ENCODE measurements at regions not wholly inside any gene's neighbourhood (a gene's known extent, or its start where the extent isn't known, plus 50 kb on each side); places are given as distances from the start of the nearest gene placed in this dataset.

DNA sequence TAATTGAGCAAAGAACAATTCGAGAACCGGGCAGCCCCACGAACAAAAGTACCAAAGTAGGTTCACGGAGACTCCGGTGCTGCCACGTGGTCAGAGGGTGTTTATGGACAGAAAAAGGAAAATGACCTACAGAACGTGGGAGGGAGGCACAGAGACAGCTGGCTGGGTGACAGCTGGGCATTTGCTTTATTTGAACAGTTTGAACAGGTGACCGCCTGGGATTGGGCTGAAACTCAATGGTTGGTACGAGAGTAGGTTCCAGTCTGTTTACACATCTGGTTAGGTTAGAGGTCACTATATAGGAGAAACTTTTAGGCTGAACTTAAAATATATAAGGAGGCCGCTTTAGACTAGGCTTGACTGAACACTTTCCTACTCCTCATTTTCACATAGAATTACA lies 50.6 kb upstream of the CELF2 start:
- DNase-seq = no peak
- no peaks in the 10 kb centered on the region for H3K9me3 ChIP-seq
- H3K4me3 ChIP-seq (ENCODE audit: low read depth, low read length) = no peak overlapping the region
- no peaks in the 10 kb centered on the region for H3K36me3 ChIP-seq
- no peaks in the 10 kb centered on the region for H3K27me3 ChIP-seq
- TF ChIP-seq, protein P1, sequence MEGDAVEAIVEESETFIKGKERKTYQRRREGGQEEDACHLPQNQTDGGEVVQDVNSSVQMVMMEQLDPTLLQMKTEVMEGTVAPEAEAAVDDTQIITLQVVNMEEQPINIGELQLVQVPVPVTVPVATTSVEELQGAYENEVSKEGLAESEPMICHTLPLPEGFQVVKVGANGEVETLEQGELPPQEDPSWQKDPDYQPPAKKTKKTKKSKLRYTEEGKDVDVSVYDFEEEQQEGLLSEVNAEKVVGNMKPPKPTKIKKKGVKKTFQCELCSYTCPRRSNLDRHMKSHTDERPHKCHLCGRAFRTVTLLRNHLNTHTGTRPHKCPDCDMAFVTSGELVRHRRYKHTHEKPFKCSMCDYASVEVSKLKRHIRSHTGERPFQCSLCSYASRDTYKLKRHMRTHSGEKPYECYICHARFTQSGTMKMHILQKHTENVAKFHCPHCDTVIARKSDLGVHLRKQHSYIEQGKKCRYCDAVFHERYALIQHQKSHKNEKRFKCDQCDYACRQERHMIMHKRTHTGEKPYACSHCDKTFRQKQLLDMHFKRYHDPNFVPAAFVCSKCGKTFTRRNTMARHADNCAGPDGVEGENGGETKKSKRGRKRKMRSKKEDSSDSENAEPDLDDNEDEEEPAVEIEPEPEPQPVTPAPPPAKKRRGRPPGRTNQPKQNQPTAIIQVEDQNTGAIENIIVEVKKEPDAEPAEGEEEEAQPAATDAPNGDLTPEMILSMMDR (IDR thresholded peaks at IDR 0.05; ENCODE audit: low read depth, low read length) = no peak
- no peaks in the 10 kb centered on the region for H3K4me1 ChIP-seq

DNA sequence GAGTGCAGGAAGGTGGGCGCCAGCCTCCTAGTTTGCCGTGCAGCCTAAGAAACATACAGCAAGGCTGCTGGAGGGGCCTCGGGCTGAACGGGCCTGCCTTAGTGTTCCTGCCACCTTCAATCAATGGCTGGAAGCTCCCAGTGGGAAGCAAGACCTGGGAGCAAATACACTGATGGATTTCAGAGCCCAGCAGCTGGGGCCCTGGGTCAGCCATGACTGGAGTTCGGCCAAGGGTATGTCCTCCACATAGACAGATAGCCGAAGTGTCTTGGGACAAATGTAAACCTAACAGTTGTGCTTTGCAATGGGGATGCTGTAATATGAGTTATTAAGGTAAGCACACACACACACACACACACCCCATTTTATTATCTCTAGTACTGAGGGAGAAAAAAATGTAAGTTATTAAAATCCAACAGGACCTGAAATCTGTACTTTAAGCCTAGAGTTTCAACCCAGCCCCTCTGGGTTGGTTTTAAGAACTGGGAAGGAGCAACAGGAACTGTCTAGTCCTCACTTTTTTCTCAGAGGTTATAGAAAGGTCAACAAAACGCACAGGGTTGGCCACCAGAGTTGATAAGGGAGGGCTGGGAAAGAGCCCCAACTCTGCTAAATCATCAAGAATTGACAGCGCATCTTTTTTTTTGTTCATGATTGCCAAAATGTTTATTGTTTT lies 50.0 kb upstream of the CELF2 start:
- no peak overlapping the region for H3K4me3 ChIP-seq (ENCODE audit: low read depth, low read length)

More for the DNA sequence above, 50.0 kb upstream of the CELF2 start:
- Histone ChIP-seq H3K36me3 (no peaks in the 10 kb centered on the region), H3K9me3 (no peaks in the 10 kb centered on the region), H3K27me3 (no peaks in the 10 kb centered on the region), H3K4me1 (no peaks in the 10 kb centered on the region)
- DNase-seq = no peak
- TF ChIP-seq, protein P1 (IDR thresholded peaks at IDR 0.05; ENCODE audit: low read depth, low read length) = no peak
